Immature natural killer cell (primary cell): ENCODE measurements at regions not wholly inside any gene's neighbourhood (a gene's known extent, or its start where the extent isn't known, plus 50 kb on each side); places are given as distances from the start of the nearest gene placed in this dataset.
"Not testable (repeated sequence)": the region's sequence is repeated elsewhere in the genome, so short reads cannot be mapped to it uniquely, and the experiment has no call there.

Source experiments
- DNase-seq, 3 donors: peaks; one replicate each; pipeline ENCODE4 v3.0.0; 2022; ENCODE audit warnings: mixed read lengths in 1 of 3
- H3K27ac Mint-ChIP-seq, 6 donors: one replicate each; pipeline ENCODE4 v1.8.0; 2020; ENCODE audit warnings: mixed read lengths in 6 of 6, mild to moderate bottlenecking in 5 of 6, inconsistent platforms in 4 of 6, moderate library complexity in 3 of 6
- H3K27me3 Mint-ChIP-seq, 3 donors: one replicate each; pipeline ENCODE4 v1.8.0; 2020 to 2021; ENCODE audit warnings: low read depth in 3 of 3, mild to moderate bottlenecking in 3 of 3, mixed read lengths in 3 of 3, moderate library complexity in 3 of 3, inconsistent platforms in 1 of 3
- H3K36me3 Mint-ChIP-seq, 3 donors: one replicate each; pipeline ENCODE4 v1.8.0; 2020; ENCODE audit warnings: mixed read lengths in 3 of 3, inconsistent platforms in 2 of 3, mild to moderate bottlenecking in 2 of 3
- H3K4me1 Mint-ChIP-seq, 2 donors: one replicate each; pipeline ENCODE4 v1.8.0; 2020; ENCODE audit warnings: inconsistent platforms in 2 of 2, mild to moderate bottlenecking in 2 of 2, mixed read lengths in 2 of 2, moderate library complexity in 1 of 2
- H3K4me3 Mint-ChIP-seq, 5 donors: one replicate each; pipeline ENCODE4 v1.8.0; 2020; ENCODE audit warnings: mild to moderate bottlenecking in 5 of 5, mixed read lengths in 5 of 5, inconsistent platforms in 3 of 5, moderate library complexity in 3 of 5
- H3K9me3 Mint-ChIP-seq, 6 donors: one replicate each; pipeline ENCODE4 v1.8.0; 2020; ENCODE audit warnings: mild to moderate bottlenecking in 6 of 6, mixed read lengths in 6 of 6, inconsistent platforms in 4 of 6, moderate library complexity in 3 of 6

- H3K36me3 Mint-ChIP-seq = no peaks in the 10 kb centered on the region
- no peak for DNase-seq
- H3K27me3 Mint-ChIP-seq = no peaks in the 10 kb centered on the region
- no peaks in the 10 kb centered on the region for H3K4me1 Mint-ChIP-seq
- no peak overlapping the region for H3K4me3 Mint-ChIP-seq
- no peak overlapping the region for H3K27ac Mint-ChIP-seq
- peaks cover 0 to 19% (median 8%) of the 10 kb centered on the region in 6 donors for H3K9me3 Mint-ChIP-seq
Measured at GRCh38 chr6:19369785-19370184, 467.4 kb upstream of the ID4 start.

GRCh38 chr6:19370831-19371230 is 466.3 kb upstream of the ID4 start:
- H3K4me1 Mint-ChIP-seq = no peaks in the 10 kb centered on the region
- H3K9me3 Mint-ChIP-seq = peaks cover 0 to 19% (median 7%) of the 10 kb centered on the region in 6 donors
- H3K27ac Mint-ChIP-seq = no peak overlapping the region
- H3K36me3 Mint-ChIP-seq = no peaks in the 10 kb centered on the region
- DNase-seq = no peak
- no peaks in the 10 kb centered on the region for H3K27me3 Mint-ChIP-seq
- no peak overlapping the region for H3K4me3 Mint-ChIP-seq

GRCh38 chr6:19375613-19376012 is 461.6 kb upstream of the ID4 start:
- Mint-ChIP-seq H3K36me3 (no peaks in the 10 kb centered on the region), H3K4me1 (no peaks in the 10 kb centered on the region), H3K27ac (no peak overlapping the region), H3K27me3 (no peaks in the 10 kb centered on the region), H3K9me3 (peaks cover 0 to 18% (median 3%) of the 10 kb centered on the region in 6 donors), H3K4me3 (no peak overlapping the region)
- DNase-seq = no peak

- H3K27ac Mint-ChIP-seq = no peak overlapping the region
- no peak for DNase-seq
- H3K4me3 Mint-ChIP-seq = no peak overlapping the region
- H3K9me3 Mint-ChIP-seq = peaks cover 0 to 23% (median 1%) of the 10 kb centered on the region in 6 donors
- H3K27me3 Mint-ChIP-seq = peaks cover 0 to 2% (median 0%) of the 10 kb centered on the region in 3 donors
- H3K4me1 Mint-ChIP-seq = no peaks in the 10 kb centered on the region
- H3K36me3 Mint-ChIP-seq = no peaks in the 10 kb centered on the region
Measured at GRCh38 chr6:19377722-19378121, 459.4 kb upstream of the ID4 start.

DNA sequence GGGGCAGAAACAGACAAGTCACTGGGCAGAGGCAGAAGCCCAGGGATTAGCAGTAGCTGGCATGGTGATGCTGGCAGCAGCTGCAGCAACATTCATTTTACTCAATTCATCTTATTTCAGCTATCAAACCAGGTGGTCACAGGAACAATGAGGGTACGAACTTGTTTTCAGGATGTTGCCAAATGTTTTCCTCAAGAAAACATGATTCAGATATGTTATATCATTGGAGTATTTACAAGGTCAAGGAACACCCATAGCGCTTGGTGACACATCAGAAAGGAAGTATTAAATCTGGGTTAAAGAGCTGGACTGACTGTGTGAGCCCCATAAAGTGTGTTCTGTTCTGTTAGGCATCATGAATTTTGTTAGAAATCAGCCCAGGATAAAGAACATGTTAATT is 456.9 kb upstream of the ID4 start:
- Mint-ChIP-seq H3K27me3 (peaks cover 0 to 2% (median 0%) of the 10 kb centered on the region in 3 donors), H3K4me3 (no peak overlapping the region), H3K27ac (no peak overlapping the region), H3K36me3 (peaks cover 0 to 3% (median 0%) of the 10 kb centered on the region in 3 donors), H3K9me3 (peaks cover 0 to 31% (median 6%) of the 10 kb centered on the region in 6 donors), H3K4me1 (no peaks in the 10 kb centered on the region)
- DNase-seq = no peak

DNA sequence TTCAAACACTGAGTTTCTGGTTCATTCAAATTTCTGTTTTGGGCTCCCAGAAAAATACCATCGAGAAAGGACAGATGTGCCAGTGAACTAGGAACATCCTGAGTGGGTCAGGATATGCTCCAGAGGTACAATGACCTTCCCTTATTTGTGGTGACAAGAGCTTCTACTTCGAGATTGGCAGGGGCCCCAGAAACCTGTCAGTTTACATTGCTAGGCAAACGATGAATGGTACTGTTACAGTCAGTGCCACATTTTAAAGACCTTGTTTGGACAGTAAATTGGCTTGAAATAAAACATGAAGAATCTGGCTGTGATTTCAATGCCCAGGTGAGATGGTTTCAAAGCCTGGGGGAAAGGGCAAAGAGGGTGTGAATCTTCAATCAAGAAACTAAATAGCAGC is 454.5 kb upstream of the ID4 start:
- peaks cover 0 to 28% (median 7%) of the 10 kb centered on the region in 6 donors for H3K9me3 Mint-ChIP-seq
- no peak overlapping the region for H3K27ac Mint-ChIP-seq
- H3K4me3 Mint-ChIP-seq = no peak overlapping the region
- peaks cover 0 to 2% (median 0%) of the 10 kb centered on the region in 3 donors for H3K27me3 Mint-ChIP-seq
- no peaks in the 10 kb centered on the region for H3K4me1 Mint-ChIP-seq
- H3K36me3 Mint-ChIP-seq = peaks cover 0 to 3% (median 0%) of the 10 kb centered on the region in 3 donors
- no peak for DNase-seq

- Mint-ChIP-seq H3K27me3 (no peaks in the 10 kb centered on the region), H3K36me3 (no peaks in the 10 kb centered on the region), H3K9me3 (peaks cover 0 to 21% (median 5%) of the 10 kb centered on the region in 6 donors), H3K27ac (no peak overlapping the region), H3K4me3 (no peak overlapping the region), H3K4me1 (no peaks in the 10 kb centered on the region)
- no peak for DNase-seq
Measured at GRCh38 chr6:19391926-19392325, 445.2 kb upstream of the ID4 start.

- H3K4me3 Mint-ChIP-seq = no peak overlapping the region
- H3K27ac Mint-ChIP-seq = no peak overlapping the region
- H3K27me3 Mint-ChIP-seq = no peaks in the 10 kb centered on the region
- no peaks in the 10 kb centered on the region for H3K4me1 Mint-ChIP-seq
- H3K9me3 Mint-ChIP-seq = peaks cover under 1 to 21% (median 7%) of the 10 kb centered on the region in 6 donors
- H3K36me3 Mint-ChIP-seq = no peaks in the 10 kb centered on the region
- DNase-seq = no peak
Measured at GRCh38 chr6:19394051-19394450, 443.1 kb upstream of the ID4 start.

DNA sequence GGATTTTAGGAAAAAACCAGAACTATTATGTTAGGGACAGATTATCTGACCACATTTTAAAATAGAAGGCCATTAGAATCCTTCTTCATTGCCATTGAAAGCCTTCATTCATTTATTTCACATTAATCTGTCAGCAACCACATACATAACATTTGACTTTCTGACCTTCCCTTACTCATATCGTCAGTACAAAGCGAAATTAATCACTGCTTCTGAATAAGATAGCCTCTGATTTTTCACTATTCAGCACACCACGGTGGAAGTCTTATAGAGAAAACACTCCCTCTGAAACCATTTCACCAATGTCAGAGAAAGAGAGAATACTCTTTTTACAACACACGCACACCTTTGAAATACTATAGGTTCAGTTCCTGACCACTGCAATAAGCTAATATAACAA is 442.5 kb upstream of the ID4 start:
- no peak overlapping the region for H3K4me3 Mint-ChIP-seq
- no peaks in the 10 kb centered on the region for H3K27me3 Mint-ChIP-seq
- no peaks in the 10 kb centered on the region for H3K4me1 Mint-ChIP-seq
- no peaks in the 10 kb centered on the region for H3K36me3 Mint-ChIP-seq
- H3K9me3 Mint-ChIP-seq = peaks cover 5 to 24% (median 9%) of the 10 kb centered on the region in 6 donors
- DNase-seq = no peak
- no peak overlapping the region for H3K27ac Mint-ChIP-seq

DNA sequence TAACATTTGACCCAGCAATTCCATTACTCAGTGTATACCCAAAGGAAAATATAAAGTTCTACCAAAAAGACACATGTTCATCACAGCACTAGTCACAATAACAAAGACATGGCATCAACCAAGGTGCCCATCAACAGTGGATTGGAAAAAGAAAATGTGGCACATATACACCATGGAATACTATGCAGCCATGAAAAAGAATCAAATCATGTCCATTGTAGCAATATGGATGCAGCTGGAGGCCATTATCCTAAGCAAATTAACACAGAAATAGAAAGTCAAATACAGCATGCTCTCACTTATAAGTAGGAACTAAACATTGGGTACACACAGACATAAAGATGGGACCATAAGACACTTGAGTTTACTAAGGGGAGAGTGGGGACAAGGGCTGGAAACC is 441.9 kb upstream of the ID4 start:
- H3K27me3 Mint-ChIP-seq = no peaks in the 10 kb centered on the region
- H3K4me3 Mint-ChIP-seq = no peak overlapping the region
- DNase-seq = no peak
- H3K36me3 Mint-ChIP-seq = no peaks in the 10 kb centered on the region
- H3K27ac Mint-ChIP-seq = no peak overlapping the region
- no peaks in the 10 kb centered on the region for H3K4me1 Mint-ChIP-seq
- H3K9me3 Mint-ChIP-seq = peaks cover 5 to 25% (median 10%) of the 10 kb centered on the region in 6 donors

GRCh38 chr6:19399406-19399805 is 437.8 kb upstream of the ID4 start:
- Mint-ChIP-seq H3K36me3 (no peaks in the 10 kb centered on the region), H3K4me1 (no peaks in the 10 kb centered on the region), H3K27ac (no peak overlapping the region), H3K9me3 (peaks cover 7 to 33% (median 15%) of the 10 kb centered on the region in 6 donors), H3K4me3 (no peak overlapping the region), H3K27me3 (no peaks in the 10 kb centered on the region)
- no peak for DNase-seq

GRCh38 chr6:19404884-19405283 is 432.3 kb upstream of the ID4 start:
- not testable (repeated sequence) for H3K27me3 Mint-ChIP-seq, H3K36me3 Mint-ChIP-seq, DNase-seq, H3K4me1 Mint-ChIP-seq, H3K27ac Mint-ChIP-seq, H3K4me3 Mint-ChIP-seq
- peaks cover 12 to 53% (median 20%) of the 10 kb centered on the region in 6 donors for H3K9me3 Mint-ChIP-seq

DNA sequence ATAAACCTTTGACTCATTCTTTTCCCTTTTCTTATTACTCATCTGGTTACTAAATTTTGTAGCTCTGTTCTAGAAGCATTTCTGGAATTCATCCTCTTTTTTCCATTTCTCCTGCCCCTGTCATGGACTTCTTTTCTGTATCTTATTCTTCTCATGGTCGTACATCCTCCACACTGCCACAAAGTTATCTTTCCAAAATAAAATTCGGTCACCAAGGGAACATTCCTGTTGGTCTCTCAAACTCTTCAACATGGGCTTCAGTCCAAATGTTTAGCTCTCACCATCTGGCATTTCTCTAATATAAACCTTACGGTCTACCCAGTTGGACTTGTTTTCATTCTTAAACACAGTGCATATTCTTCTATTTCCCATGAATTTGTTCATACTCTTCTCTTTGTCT is 428.8 kb upstream of the ID4 start:
- Mint-ChIP-seq H3K9me3 (peaks cover 9 to 32% (median 13%) of the 10 kb centered on the region in 6 donors), H3K4me3 (no peak overlapping the region), H3K27ac (no peak overlapping the region)

DNA sequence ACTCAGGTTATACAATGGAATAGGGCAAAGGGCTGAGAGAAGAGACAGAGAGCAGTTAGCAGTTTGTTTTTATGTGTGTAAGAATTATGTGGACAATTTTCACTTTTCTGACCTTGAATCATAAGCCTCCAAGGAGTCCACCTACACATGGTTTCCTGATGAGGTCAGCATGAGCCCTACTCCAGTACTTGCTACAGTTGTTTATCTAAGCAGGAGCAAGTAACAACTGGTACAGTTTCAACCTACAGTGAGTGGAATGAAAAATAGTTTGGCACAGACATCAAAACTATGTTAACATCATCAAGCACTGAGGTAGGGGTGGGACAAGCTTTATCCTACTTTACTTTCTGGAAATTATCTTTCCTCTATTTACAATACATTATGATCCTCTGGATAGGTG is 426.7 kb upstream of the ID4 start:
- Mint-ChIP-seq H3K4me3 (no peak overlapping the region), H3K27me3 (peaks cover 0 to 2% (median 2%) of the 10 kb centered on the region in 3 donors), H3K36me3 (no peaks in the 10 kb centered on the region), H3K9me3 (peaks cover 3 to 19% (median 7%) of the 10 kb centered on the region in 6 donors), H3K4me1 (no peaks in the 10 kb centered on the region), H3K27ac (no peak overlapping the region)
- no peak for DNase-seq

More for the DNA sequence above, 428.8 kb upstream of the ID4 start:
- Mint-ChIP-seq H3K4me1 (no peaks in the 10 kb centered on the region), H3K36me3 (no peaks in the 10 kb centered on the region), H3K27me3 (peaks cover 0 to 2% (median 2%) of the 10 kb centered on the region in 3 donors)
- no peak for DNase-seq

- no peak overlapping the region for H3K27ac Mint-ChIP-seq
- H3K4me3 Mint-ChIP-seq = no peak overlapping the region
- DNase-seq = no peak
- H3K27me3 Mint-ChIP-seq = no peaks in the 10 kb centered on the region
- no peaks in the 10 kb centered on the region for H3K36me3 Mint-ChIP-seq
- no peaks in the 10 kb centered on the region for H3K4me1 Mint-ChIP-seq
- H3K9me3 Mint-ChIP-seq = peaks cover 0 to 14% (median under 1%) of the 10 kb centered on the region in 6 donors
Measured at GRCh38 chr6:19413323-19413722, 423.8 kb upstream of the ID4 start.
